HG03342 (cell line): ENCODE measurements at regions not wholly inside any gene's neighbourhood (a gene's known extent, or its start where the extent isn't known, plus 50 kb on each side); places are given as distances from the start of the nearest gene placed in this dataset.

Experiments
- ATAC-seq: cut with Tn5 transposase; IDR thresholded peaks from one replicate; pipeline ENCODE4 v1.9.1; 2021; ENCODE audit warnings: mild to moderate bottlenecking, moderate library complexity; ENCODE audit not compliant: unreplicated experiment

- no peak for ATAC-seq
Measured at GRCh38 chr7:45349090-45349489, 191.5 kb downstream of the RAMP3 start.

- ATAC-seq: no peak
Measured at GRCh38 chr7:45350896-45351295, 193.3 kb downstream of the RAMP3 start.

- no peak for ATAC-seq
Measured at GRCh38 chr7:45358287-45358686, 200.7 kb downstream of the RAMP3 start.

GRCh38 chr7:45359250-45359649 is 201.7 kb downstream of the RAMP3 start:
- no peak for ATAC-seq

- ATAC-seq: no peak
Measured at GRCh38 chr7:45359776-45360175, 202.2 kb downstream of the RAMP3 start.

GRCh38 chr7:45363669-45364068 is 206.1 kb downstream of the RAMP3 start:
- no peak for ATAC-seq

- no peak for ATAC-seq
Measured at GRCh38 chr7:45365341-45365740, 207.8 kb downstream of the RAMP3 start.

- ATAC-seq: no peak
Measured at GRCh38 chr7:45366475-45366874, 207.7 kb upstream of the ADCY1 start.

GRCh38 chr7:45367026-45367425 is 207.1 kb upstream of the ADCY1 start:
- no peak for ATAC-seq

- no peak for ATAC-seq
Measured at GRCh38 chr7:45368129-45368807, 205.9 kb upstream of the ADCY1 start.

GRCh38 chr7:45384499-45384898 is 189.7 kb upstream of the ADCY1 start:
- no peak for ATAC-seq

GRCh38 chr7:45387837-45388236 is 186.3 kb upstream of the ADCY1 start:
- no peak for ATAC-seq

GRCh38 chr7:45389073-45389872 is 184.9 kb upstream of the ADCY1 start:
- ATAC-seq: no peak

- no peak for ATAC-seq
Measured at GRCh38 chr7:45390180-45390579, 184.0 kb upstream of the ADCY1 start.

- ATAC-seq: no peak
Measured at GRCh38 chr7:45390731-45391130, 183.4 kb upstream of the ADCY1 start.

GRCh38 chr7:45391618-45392451 is 182.3 kb upstream of the ADCY1 start:
- no peak for ATAC-seq

- ATAC-seq: no peak
Measured at GRCh38 chr7:45394117-45394708, 180.0 kb upstream of the ADCY1 start.

- ATAC-seq: no peak
Measured at GRCh38 chr7:45399069-45399468, 175.1 kb upstream of the ADCY1 start.

- ATAC-seq: no peak
Measured at GRCh38 chr7:45400680-45401079, 173.5 kb upstream of the ADCY1 start.

- no peak for ATAC-seq
Measured at GRCh38 chr7:45401155-45401554, 173.0 kb upstream of the ADCY1 start.

- no peak for ATAC-seq
Measured at GRCh38 chr7:45401851-45402250, 172.3 kb upstream of the ADCY1 start.
